GM12878 (cell line): ENCODE measurements at regions not wholly inside any gene's neighbourhood (a gene's known extent, or its start where the extent isn't known, plus 50 kb on each side); places are given as distances from the start of the nearest gene placed in this dataset.

Experiments used
- ATAC-seq: fragments of 200-7000 bp; cut with Tn5 transposase; 3 replicates; pipeline ENCODE4 v1.9.1; 2020; ENCODE audit warnings: mild to moderate bottlenecking, moderate library complexity
- BruUV-seq: library from RNA; stranded (reverse); fragments of 400-500 nt; replicated peaks from 2 replicates; lab custom pipeline; 2021; lab: Mats Ljungman, UMichigan
- CTCF ChIA-PET: fragments of 300-600 bp; sonication (Branson Sonifier 250); formaldehyde crosslinking; extraction: SDS; loops from one replicate; lab custom pipeline; 2021; ENCODE audit warnings: inconsistent platforms; lab: Yijun Ruan, JAX
- POLR2A ChIA-PET: fragments of 350-600 bp; formaldehyde crosslinking; extraction: SDS; loops from one replicate; lab custom pipeline; 2021; ENCODE audit warnings: inconsistent platforms; lab: Charles Lee
- RAD21 ChIA-PET: fragments of 300-600 bp; sonication (Branson Sonifier 250); formaldehyde crosslinking; loops from one replicate; lab custom pipeline; 2023; ENCODE audit warnings: antibody characterized with exemption; ENCODE audit not compliant: unreplicated experiment; lab: Charles Lee
- SMC1A ChIA-PET: fragments of 300-600 bp; sonication (Branson Sonifier 250); formaldehyde crosslinking; loops from one replicate; lab custom pipeline; 2023; ENCODE audit not compliant: unreplicated experiment, uncharacterized antibody; lab: Charles Lee
- DNase-seq: peaks from one replicate; pipeline ENCODE4 v3.0.0-alpha.2; 2011; ENCODE audit warnings: low read depth, low spot score
- FAIRE-seq: peaks from 3 replicates; lab custom pipeline; 2011; peaks lifted over from hg19 to GRCh38; lab: Jason Lieb, UNC
- H2AFZ ChIP-seq: 2 replicates; pipeline ENCODE4 v1.6.0; 2011; ENCODE audit warnings: low read depth, low read length, control low read depth; ENCODE audit not compliant: control insufficient read depth
- H3K27ac ChIP-seq: 2 replicates; pipeline ENCODE4 v1.5.1; 2011; ENCODE audit warnings: control low read depth; ENCODE audit not compliant: control insufficient read depth, insufficient read depth
- H3K27me3 ChIP-seq, 2 experiments: replicated peaks in 1 of 2; 2 replicates each; pipeline versions ENCODE4 v1.6.0 to v1.6.1; 2011; ENCODE audit warnings: low read length in 1 of 2; ENCODE audit not compliant: control insufficient read depth in 2 of 2, insufficient read depth in 2 of 2
- H3K36me3 ChIP-seq, 2 experiments: 2 replicates each; pipeline ENCODE4 v1.5.1; 2011; ENCODE audit warnings: low read length in 1 of 2; ENCODE audit not compliant: control insufficient read depth in 2 of 2, insufficient read depth in 2 of 2
- H3K4me1 ChIP-seq: 2 replicates; pipeline ENCODE4 v1.6.1; 2011; ENCODE audit warnings: mild to moderate bottlenecking, low read length, moderate library complexity, mixed read lengths; ENCODE audit not compliant: control insufficient read depth, insufficient read depth
- H3K4me2 ChIP-seq: 2 replicates; pipeline ENCODE4 v1.6.0; 2011; ENCODE audit warnings: control low read depth; ENCODE audit not compliant: control insufficient read depth, insufficient read depth
- H3K4me3 ChIP-seq: fragments of 200-600 bp; sonication (generic); 2 replicates; pipeline ENCODE4 v1.5.1; 2016
- H3K79me2 ChIP-seq: 2 replicates; pipeline ENCODE4 v1.6.0; 2011; ENCODE audit warnings: low read length; ENCODE audit not compliant: control insufficient read depth, insufficient read depth
- H3K9ac ChIP-seq: 2 replicates; pipeline ENCODE4 v1.8.0; 2011; ENCODE audit warnings: low read length, control low read depth, mixed read lengths; ENCODE audit not compliant: control insufficient read depth, insufficient read depth
- H3K9me3 ChIP-seq: replicated peaks from 3 replicates; pipeline ENCODE4 v1.5.1; 2011; ENCODE audit warnings: mild to moderate bottlenecking, low read length; ENCODE audit not compliant: control insufficient read depth, insufficient read depth
- H4K20me1 ChIP-seq: 2 replicates; pipeline ENCODE4 v1.6.0; 2011; ENCODE audit not compliant: control insufficient read depth, insufficient read depth
- CBX5 ChIP-seq: sonication (generic); IDR thresholded peaks from 2 replicates; pipeline ENCODE4 v1.6.1; 2016; ENCODE audit warnings: low read depth, moderate library complexity, mild to moderate bottlenecking, inconsistent platforms
- CREM ChIP-seq: IDR thresholded peaks from 2 replicates; pipeline ENCODE4 v1.6.1; 2014; ENCODE audit warnings: antibody characterized with exemption, low read depth
- NFYB ChIP-seq: IDR thresholded peaks from 2 replicates; pipeline ENCODE4 v1.6.1; 2011; ENCODE audit warnings: low read depth, mild to moderate bottlenecking, low read length, improper control_type of control experiment, moderate library complexity; ENCODE audit not compliant: insufficient read depth
- NR2C1 ChIP-seq: fragments of 450-650 bp; IDR thresholded peaks from 2 replicates; pipeline ENCODE4 v1.6.1; 2017; ENCODE audit warnings: antibody characterized with exemption, mild to moderate bottlenecking, moderate library complexity
- SRF ChIP-seq, 2 experiments: IDR thresholded peaks; 2 replicates each; pipeline ENCODE4 v1.6.1; 2011; ENCODE audit warnings: low read depth in 2 of 2, low read length in 2 of 2, mild to moderate bottlenecking in 1 of 2, moderate library complexity in 1 of 2
- TBL1XR1 ChIP-seq: IDR thresholded peaks from 2 replicates; pipeline ENCODE4 v1.6.1; 2012; ENCODE audit warnings: low read depth, low read length, improper control_type of control experiment
- ZNF217 ChIP-seq: fragments of 450-650 bp; IDR thresholded peaks from 2 replicates; pipeline ENCODE4 v1.6.1; 2017; ENCODE audit warnings: antibody characterized with exemption, mild to moderate bottlenecking
- ZNF24 ChIP-seq: fragments of 450-650 bp; IDR thresholded peaks from 2 replicates; pipeline ENCODE4 v1.6.1; 2017; ENCODE audit warnings: antibody characterized with exemption, mild to moderate bottlenecking
- WGBS: methylation state at CpG from one replicate; pipeline ENCODE4 v1.1.6; 2016; ENCODE audit warnings: low lambda C conversion rate; ENCODE audit not compliant: insufficient replicate concordance, insufficient coverage; ENCODE audit errors: missing lambda C conversion rate; 5-methylcytosine and 5-hydroxymethylcytosine counted together
- in situ Hi-C: fragments of 300-500 bp; cut with MboI; formaldehyde crosslinking; loops from 9 replicates; pipeline ENCODE4 v1.14.3; 2018; ENCODE audit warnings: mixed read lengths
- intact Hi-C: fragments of 100-400 bp; cut with micrococcal nuclease; formaldehyde crosslinking; loops from one replicate; pipeline ENCODE4 v1.14.2; 2022; ENCODE audit not compliant: unreplicated experiment
- TF ChIP-seq, protein P1 (sequence below): fragments of 450-650 bp; IDR thresholded peaks from 2 replicates; pipeline ENCODE4 v1.6.1; 2017; ENCODE audit warnings: mild to moderate bottlenecking, low read depth, inconsistent platforms; ENCODE audit not compliant: poor library complexity, severe bottlenecking
- TF ChIP-seq, protein P2 (sequence below): IDR thresholded peaks from 2 replicates; pipeline ENCODE4 v1.6.1; 2011; ENCODE audit warnings: borderline replicate concordance, low read depth, mild to moderate bottlenecking, moderate library complexity, low read length; ENCODE audit not compliant: insufficient read depth, poor library complexity, severe bottlenecking
- TF ChIP-seq, protein P3 (sequence below): IDR thresholded peaks from 2 replicates; pipeline ENCODE4 v1.6.1; 2012; ENCODE audit warnings: improper control_type of control experiment, low read depth, low read length; ENCODE audit not compliant: insufficient replicate concordance
- TF ChIP-seq, protein P4 (sequence below): IDR thresholded peaks from 2 replicates; pipeline ENCODE4 v1.6.1; 2012; ENCODE audit warnings: mild to moderate bottlenecking, low read depth, low read length

DNA sequence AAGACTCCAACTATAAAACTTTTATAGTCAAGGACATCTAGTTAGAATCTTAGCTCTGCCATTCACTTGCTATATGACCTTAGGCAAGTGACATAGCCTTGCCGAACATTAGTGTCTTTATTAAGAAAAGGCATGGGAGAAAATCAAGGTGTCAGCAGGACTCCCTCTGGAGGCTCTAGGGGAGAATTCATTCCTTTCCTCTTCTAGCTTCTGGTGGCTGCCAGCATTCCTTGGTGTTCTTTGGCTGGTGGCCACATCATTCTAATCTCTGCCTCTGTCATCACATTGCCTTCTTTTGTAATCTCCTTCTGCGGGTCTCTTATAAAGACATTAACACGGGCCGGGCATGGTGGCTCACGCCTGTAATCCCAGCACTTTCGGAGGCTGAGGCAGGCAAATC lies 99.8 kb downstream of the PPP1R2C start:
- Histone ChIP-seq H3K4me1 (no peaks in the 10 kb centered on the region), H3K9ac (no peak overlapping the region), H3K4me3 (no peak overlapping the region), H3K27me3 (no peaks in the 10 kb centered on the region), H3K36me3 (no peaks in the 10 kb centered on the region), H3K79me2 (no peaks in the 10 kb centered on the region), H2AFZ (no peak overlapping the region), H4K20me1 (no peaks in the 10 kb centered on the region), H3K27ac (no peak overlapping the region), H3K4me2 (no peak overlapping the region), H3K9me3 (no peaks in the 10 kb centered on the region)
- ChIA-PET SMC1A (interaction anchor here (1.2 to 1.7 kb wide), 2 partner anchors 880 to 892 kb away, joined by 3 read pairs; no protein-coding TSS in a partner anchor), CTCF (no interaction called here), RAD21 (no interaction called here), POLR2A (no interaction called here)
- in situ Hi-C loops (no loop called here), intact Hi-C loops (no loop called here)
- ATAC-seq, result no peak
- BruUV-seq, result no TSS peak
- 69% methylated on average over 6 of the region's 6 CpGs for WGBS
- no peak for DNase-seq
- no peak for FAIRE-seq
- TF ChIP-seq SRF (IDR thresholded peaks at IDR 0.05; ENCODE audit: low read depth in 2 of 2, low read length in 2 of 2) (no peak), CREM (no peak), NR2C1 (no peak), CBX5 (no peak), NFYB (no peak), ZNF24 (no peak), TBL1XR1 (no peak), ZNF217 (no peak)
- TF ChIP-seq, protein P1, sequence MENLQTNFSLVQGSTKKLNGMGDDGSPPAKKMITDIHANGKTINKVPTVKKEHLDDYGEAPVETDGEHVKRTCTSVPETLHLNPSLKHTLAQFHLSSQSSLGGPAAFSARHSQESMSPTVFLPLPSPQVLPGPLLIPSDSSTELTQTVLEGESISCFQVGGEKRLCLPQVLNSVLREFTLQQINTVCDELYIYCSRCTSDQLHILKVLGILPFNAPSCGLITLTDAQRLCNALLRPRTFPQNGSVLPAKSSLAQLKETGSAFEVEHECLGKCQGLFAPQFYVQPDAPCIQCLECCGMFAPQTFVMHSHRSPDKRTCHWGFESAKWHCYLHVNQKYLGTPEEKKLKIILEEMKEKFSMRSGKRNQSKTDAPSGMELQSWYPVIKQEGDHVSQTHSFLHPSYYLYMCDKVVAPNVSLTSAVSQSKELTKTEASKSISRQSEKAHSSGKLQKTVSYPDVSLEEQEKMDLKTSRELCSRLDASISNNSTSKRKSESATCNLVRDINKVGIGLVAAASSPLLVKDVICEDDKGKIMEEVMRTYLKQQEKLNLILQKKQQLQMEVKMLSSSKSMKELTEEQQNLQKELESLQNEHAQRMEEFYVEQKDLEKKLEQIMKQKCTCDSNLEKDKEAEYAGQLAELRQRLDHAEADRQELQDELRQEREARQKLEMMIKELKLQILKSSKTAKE, result no peak
- TF ChIP-seq, protein P2, sequence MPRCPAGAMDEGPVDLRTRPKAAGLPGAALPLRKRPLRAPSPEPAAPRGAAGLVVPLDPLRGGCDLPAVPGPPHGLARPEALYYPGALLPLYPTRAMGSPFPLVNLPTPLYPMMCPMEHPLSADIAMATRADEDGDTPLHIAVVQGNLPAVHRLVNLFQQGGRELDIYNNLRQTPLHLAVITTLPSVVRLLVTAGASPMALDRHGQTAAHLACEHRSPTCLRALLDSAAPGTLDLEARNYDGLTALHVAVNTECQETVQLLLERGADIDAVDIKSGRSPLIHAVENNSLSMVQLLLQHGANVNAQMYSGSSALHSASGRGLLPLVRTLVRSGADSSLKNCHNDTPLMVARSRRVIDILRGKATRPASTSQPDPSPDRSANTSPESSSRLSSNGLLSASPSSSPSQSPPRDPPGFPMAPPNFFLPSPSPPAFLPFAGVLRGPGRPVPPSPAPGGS, result no peak
- TF ChIP-seq, protein P3, sequence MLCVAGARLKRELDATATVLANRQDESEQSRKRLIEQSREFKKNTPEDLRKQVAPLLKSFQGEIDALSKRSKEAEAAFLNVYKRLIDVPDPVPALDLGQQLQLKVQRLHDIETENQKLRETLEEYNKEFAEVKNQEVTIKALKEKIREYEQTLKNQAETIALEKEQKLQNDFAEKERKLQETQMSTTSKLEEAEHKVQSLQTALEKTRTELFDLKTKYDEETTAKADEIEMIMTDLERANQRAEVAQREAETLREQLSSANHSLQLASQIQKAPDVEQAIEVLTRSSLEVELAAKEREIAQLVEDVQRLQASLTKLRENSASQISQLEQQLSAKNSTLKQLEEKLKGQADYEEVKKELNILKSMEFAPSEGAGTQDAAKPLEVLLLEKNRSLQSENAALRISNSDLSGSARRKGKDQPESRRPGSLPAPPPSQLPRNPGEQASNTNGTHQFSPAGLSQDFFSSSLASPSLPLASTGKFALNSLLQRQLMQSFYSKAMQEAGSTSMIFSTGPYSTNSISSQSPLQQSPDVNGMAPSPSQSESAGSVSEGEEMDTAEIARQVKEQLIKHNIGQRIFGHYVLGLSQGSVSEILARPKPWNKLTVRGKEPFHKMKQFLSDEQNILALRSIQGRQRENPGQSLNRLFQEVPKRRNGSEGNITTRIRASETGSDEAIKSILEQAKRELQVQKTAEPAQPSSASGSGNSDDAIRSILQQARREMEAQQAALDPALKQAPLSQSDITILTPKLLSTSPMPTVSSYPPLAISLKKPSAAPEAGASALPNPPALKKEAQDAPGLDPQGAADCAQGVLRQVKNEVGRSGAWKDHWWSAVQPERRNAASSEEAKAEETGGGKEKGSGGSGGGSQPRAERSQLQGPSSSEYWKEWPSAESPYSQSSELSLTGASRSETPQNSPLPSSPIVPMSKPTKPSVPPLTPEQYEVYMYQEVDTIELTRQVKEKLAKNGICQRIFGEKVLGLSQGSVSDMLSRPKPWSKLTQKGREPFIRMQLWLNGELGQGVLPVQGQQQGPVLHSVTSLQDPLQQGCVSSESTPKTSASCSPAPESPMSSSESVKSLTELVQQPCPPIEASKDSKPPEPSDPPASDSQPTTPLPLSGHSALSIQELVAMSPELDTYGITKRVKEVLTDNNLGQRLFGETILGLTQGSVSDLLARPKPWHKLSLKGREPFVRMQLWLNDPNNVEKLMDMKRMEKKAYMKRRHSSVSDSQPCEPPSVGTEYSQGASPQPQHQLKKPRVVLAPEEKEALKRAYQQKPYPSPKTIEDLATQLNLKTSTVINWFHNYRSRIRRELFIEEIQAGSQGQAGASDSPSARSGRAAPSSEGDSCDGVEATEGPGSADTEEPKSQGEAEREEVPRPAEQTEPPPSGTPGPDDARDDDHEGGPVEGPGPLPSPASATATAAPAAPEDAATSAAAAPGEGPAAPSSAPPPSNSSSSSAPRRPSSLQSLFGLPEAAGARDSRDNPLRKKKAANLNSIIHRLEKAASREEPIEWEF, result no peak
- TF ChIP-seq, protein P4, sequence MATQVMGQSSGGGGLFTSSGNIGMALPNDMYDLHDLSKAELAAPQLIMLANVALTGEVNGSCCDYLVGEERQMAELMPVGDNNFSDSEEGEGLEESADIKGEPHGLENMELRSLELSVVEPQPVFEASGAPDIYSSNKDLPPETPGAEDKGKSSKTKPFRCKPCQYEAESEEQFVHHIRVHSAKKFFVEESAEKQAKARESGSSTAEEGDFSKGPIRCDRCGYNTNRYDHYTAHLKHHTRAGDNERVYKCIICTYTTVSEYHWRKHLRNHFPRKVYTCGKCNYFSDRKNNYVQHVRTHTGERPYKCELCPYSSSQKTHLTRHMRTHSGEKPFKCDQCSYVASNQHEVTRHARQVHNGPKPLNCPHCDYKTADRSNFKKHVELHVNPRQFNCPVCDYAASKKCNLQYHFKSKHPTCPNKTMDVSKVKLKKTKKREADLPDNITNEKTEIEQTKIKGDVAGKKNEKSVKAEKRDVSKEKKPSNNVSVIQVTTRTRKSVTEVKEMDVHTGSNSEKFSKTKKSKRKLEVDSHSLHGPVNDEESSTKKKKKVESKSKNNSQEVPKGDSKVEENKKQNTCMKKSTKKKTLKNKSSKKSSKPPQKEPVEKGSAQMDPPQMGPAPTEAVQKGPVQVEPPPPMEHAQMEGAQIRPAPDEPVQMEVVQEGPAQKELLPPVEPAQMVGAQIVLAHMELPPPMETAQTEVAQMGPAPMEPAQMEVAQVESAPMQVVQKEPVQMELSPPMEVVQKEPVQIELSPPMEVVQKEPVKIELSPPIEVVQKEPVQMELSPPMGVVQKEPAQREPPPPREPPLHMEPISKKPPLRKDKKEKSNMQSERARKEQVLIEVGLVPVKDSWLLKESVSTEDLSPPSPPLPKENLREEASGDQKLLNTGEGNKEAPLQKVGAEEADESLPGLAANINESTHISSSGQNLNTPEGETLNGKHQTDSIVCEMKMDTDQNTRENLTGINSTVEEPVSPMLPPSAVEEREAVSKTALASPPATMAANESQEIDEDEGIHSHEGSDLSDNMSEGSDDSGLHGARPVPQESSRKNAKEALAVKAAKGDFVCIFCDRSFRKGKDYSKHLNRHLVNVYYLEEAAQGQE, result no peak
